ENCODE measurements at regions not wholly inside any gene's neighbourhood (a gene's known extent, or its start where the extent isn't known, plus 50 kb on each side); places are given as distances from the start of the nearest gene placed in this dataset.

GRCh38 chr2:37555457-37555856 is 116.0 kb downstream of the CDC42EP3 start:
- TF ChIP-seq CTCF (conservative IDR thresholded peaks at IDR 0.05; ENCODE audit: low read length) (no peak), EZH2phosphoT487 (IDR thresholded peaks at IDR 0.05; ENCODE audit: borderline replicate concordance, low read depth, low read length) (no peak)
